HCT116 (cell line): ENCODE measurements at regions not wholly inside any gene's neighbourhood (a gene's known extent, or its start where the extent isn't known, plus 50 kb on each side); places are given as distances from the start of the nearest gene placed in this dataset.

Experiments
- ATAC-seq: fragments of 200-7000 bp; cut with Tn5 transposase; 2 replicates; pipeline ENCODE4 v1.9.1; 2020; ENCODE audit warnings: mild to moderate bottlenecking, moderate library complexity
- BruUV-seq: library from RNA; stranded (reverse); fragments of 400-500 nt; replicated peaks from 2 replicates; lab custom pipeline; 2021; lab: Mats Ljungman, UMichigan
- CTCF ChIA-PET: fragments of 300-600 bp; sonication (Branson Sonifier 250); formaldehyde crosslinking; loops from one replicate; lab custom pipeline; 2021; ENCODE audit warnings: antibody characterized with exemption; lab: Charles Lee
- POLR2A ChIA-PET: fragments of 300-600, 350-600 bp; sonication (Branson Sonifier 250); formaldehyde crosslinking; loops from one replicate; lab custom pipeline; 2021; ENCODE audit warnings: antibody characterized with exemption; lab: Charles Lee
- RAD21 ChIA-PET, 2 experiments: fragments of 300-600 bp; sonication (Branson Sonifier 250); formaldehyde crosslinking; loops; one replicate each; lab custom pipeline; 2023; ENCODE audit warnings: low total read pairs in 2 of 2; ENCODE audit not compliant: uncharacterized antibody in 2 of 2, unreplicated experiment in 2 of 2, low non-redundant PET in 1 of 2; lab: Charles Lee
- DNase-seq: peaks from one replicate; pipeline ENCODE4 v3.0.0-alpha.2; 2010; ENCODE audit warnings: low read depth, low spot score
- H2AFZ ChIP-seq: fragments of 200-600 bp; shearing (Covaris generic), sonication (generic); 2 replicates; pipeline ENCODE4 v1.6.1; 2017; ENCODE audit warnings: low read depth, mixed run types, mixed read lengths, antibody characterized with exemption, low read length; ENCODE audit not compliant: poor library complexity, severe bottlenecking
- H3K27ac ChIP-seq: 2 replicates; pipeline ENCODE4 v1.5.1; 2012; ENCODE audit warnings: low read depth, low read length
- H3K27me3 ChIP-seq: fragments of 200-600 bp; sonication (generic); 2 replicates; pipeline ENCODE4 v1.6.1; 2016; ENCODE audit warnings: mixed run types, low read length, mixed read lengths; ENCODE audit not compliant: insufficient read depth
- H3K36me3 ChIP-seq, 2 experiments: fragments of 200-500 bp in 1 of 2; fragments of 200-600 bp in 1 of 2; sonication (Bioruptor generic) in 1 of 2; sonication (generic) in 1 of 2; 2 replicates each; pipeline versions ENCODE4 v1.5.1 to v1.6.1; 2014 to 2016; ENCODE audit warnings: low read length in 2 of 2, inconsistent platforms in 1 of 2, mixed read lengths in 1 of 2, mixed run types in 1 of 2; ENCODE audit not compliant: insufficient read depth in 2 of 2, control insufficient read depth in 1 of 2
- H3K4me1 ChIP-seq, 2 experiments: fragments of 200-600 bp in 1 of 2; sonication (generic) in 1 of 2; 2 replicates each; pipeline versions ENCODE4 v1.5.1 to v1.6.1; 2012 to 2017; ENCODE audit warnings: low read length in 2 of 2, inconsistent platforms in 1 of 2, mild to moderate bottlenecking in 1 of 2, mixed read lengths in 1 of 2, mixed run types in 1 of 2, moderate library complexity in 1 of 2; ENCODE audit not compliant: insufficient read depth in 2 of 2, control insufficient read depth in 1 of 2
- H3K4me2 ChIP-seq: fragments of 200-600 bp; sonication (generic); 2 replicates; pipeline ENCODE4 v1.6.1; 2017; ENCODE audit warnings: mixed run types, low read length, mixed read lengths
- H3K4me3 ChIP-seq, 2 experiments: fragments of 200-600 bp in 1 of 2; sonication (generic) in 1 of 2; replicated peaks in 1 of 2; 2 replicates each; pipeline ENCODE4 v1.5.1; 2011 to 2016; ENCODE audit warnings: low read length in 2 of 2, control low read depth in 1 of 2, low read depth in 1 of 2, mild to moderate bottlenecking in 1 of 2, mixed read lengths in 1 of 2, mixed run types in 1 of 2
- H3K79me2 ChIP-seq: fragments of 200-600 bp; sonication (generic); 2 replicates; pipeline ENCODE4 v1.6.1; 2017; ENCODE audit warnings: mild to moderate bottlenecking, mixed run types, low read length, moderate library complexity, mixed read lengths; ENCODE audit not compliant: insufficient read depth
- H3K9ac ChIP-seq: fragments of 200-600 bp; sonication (generic); 2 replicates; pipeline ENCODE4 v1.6.1; 2016; ENCODE audit warnings: low read length, mixed read lengths
- H3K9me2 ChIP-seq: fragments of 200-600 bp; sonication (generic), shearing (Covaris generic); 2 replicates; pipeline ENCODE4 v1.6.1; 2017; ENCODE audit warnings: mixed run types, mild to moderate bottlenecking, moderate library complexity; ENCODE audit not compliant: insufficient read depth
- H3K9me3 ChIP-seq, 2 experiments: fragments of 200-500 bp in 1 of 2; fragments of 200-600 bp in 1 of 2; sonication (Bioruptor generic) in 1 of 2; sonication (generic) in 1 of 2; 2 replicates each; pipeline ENCODE4 v1.6.1; 2014 to 2017; ENCODE audit warnings: low read length in 2 of 2, mixed read lengths in 2 of 2, inconsistent platforms in 1 of 2, low read depth in 1 of 2, mild to moderate bottlenecking in 1 of 2, mixed run types in 1 of 2, moderate library complexity in 1 of 2; ENCODE audit not compliant: control insufficient read depth in 1 of 2, insufficient read depth in 1 of 2
- H4K20me1 ChIP-seq: fragments of 200-600 bp; sonication (generic), shearing (Covaris generic); 2 replicates; pipeline ENCODE4 v1.6.1; 2017; ENCODE audit warnings: mixed run types, mild to moderate bottlenecking, moderate library complexity; ENCODE audit not compliant: insufficient read depth
- ELF1 ChIP-seq: IDR thresholded peaks from 2 replicates; pipeline ENCODE4 v1.6.1; 2012; ENCODE audit warnings: low read depth, borderline replicate concordance
- JUND ChIP-seq: IDR thresholded peaks from 2 replicates; pipeline ENCODE4 v1.6.1; 2012
- POLR2A ChIP-seq: IDR thresholded peaks from 2 replicates; pipeline ENCODE4 v1.7.0; 2011; ENCODE audit warnings: borderline replicate concordance; ENCODE audit not compliant: insufficient read depth, insufficient read length; ENCODE audit errors: extremely low read depth
- POLR2AphosphoS5 ChIP-seq: IDR thresholded peaks from 2 replicates; pipeline ENCODE4 v1.6.1; 2011; ENCODE audit warnings: mild to moderate bottlenecking, low read depth, low read length, moderate library complexity
- RAD21 ChIP-seq: IDR thresholded peaks from 2 replicates; pipeline ENCODE4 v1.6.1; 2012; ENCODE audit warnings: low read depth, mild to moderate bottlenecking
- SIN3A ChIP-seq: IDR thresholded peaks from 2 replicates; pipeline ENCODE4 v1.6.1; 2012; ENCODE audit warnings: low read depth
- SP1 ChIP-seq: IDR thresholded peaks from 2 replicates; pipeline ENCODE4 v1.6.1; 2012; ENCODE audit warnings: low read depth
- TCF7L2 ChIP-seq: IDR thresholded peaks from 2 replicates; pipeline ENCODE4 v1.7.0; 2011; ENCODE audit warnings: borderline replicate concordance, inconsistent platforms; ENCODE audit not compliant: insufficient read depth, insufficient read length; ENCODE audit errors: extremely low read depth
- YY1 ChIP-seq: IDR thresholded peaks from 2 replicates; pipeline ENCODE4 v1.6.1; 2011; ENCODE audit warnings: low read length, low read depth, moderate library complexity, mild to moderate bottlenecking; ENCODE audit not compliant: insufficient replicate concordance; ENCODE audit errors: extremely low read depth
- ZNF274 ChIP-seq: fragments of 200-500 bp; sonication (Bioruptor generic); IDR thresholded peaks from 2 replicates; pipeline ENCODE4 v1.6.1; 2014; ENCODE audit warnings: mild to moderate bottlenecking, low read depth, low read length, inconsistent platforms
- intact Hi-C: fragments of 100-400 bp; cut with micrococcal nuclease; formaldehyde crosslinking; loops from 2 replicates; pipeline ENCODE4 v1.10.0; 2022
- TF ChIP-seq, protein P1 (sequence below): IDR thresholded peaks from 2 replicates; pipeline ENCODE4 v1.6.1; 2012; ENCODE audit warnings: low read depth
- TF ChIP-seq, protein P2 (sequence below), 3 experiments: fragments of 200-600 bp in 1 of 3; sonication (generic) in 1 of 3; IDR thresholded peaks in 2 of 3; conservative IDR thresholded peaks in 1 of 3; 2 replicates each; pipeline ENCODE4 v1.5.1; 2012 to 2017; ENCODE audit warnings: low read depth in 2 of 3, low read length in 2 of 3, antibody characterized with exemption in 1 of 3, borderline replicate concordance in 1 of 3, control low read depth in 1 of 3, mild to moderate bottlenecking in 1 of 3, mixed read lengths in 1 of 3, mixed run types in 1 of 3, moderate library complexity in 1 of 3; ENCODE audit not compliant: insufficient read depth in 1 of 3
- TF ChIP-seq, protein P3 (sequence below): IDR thresholded peaks from 2 replicates; pipeline ENCODE4 v1.6.1; 2012

DNA sequence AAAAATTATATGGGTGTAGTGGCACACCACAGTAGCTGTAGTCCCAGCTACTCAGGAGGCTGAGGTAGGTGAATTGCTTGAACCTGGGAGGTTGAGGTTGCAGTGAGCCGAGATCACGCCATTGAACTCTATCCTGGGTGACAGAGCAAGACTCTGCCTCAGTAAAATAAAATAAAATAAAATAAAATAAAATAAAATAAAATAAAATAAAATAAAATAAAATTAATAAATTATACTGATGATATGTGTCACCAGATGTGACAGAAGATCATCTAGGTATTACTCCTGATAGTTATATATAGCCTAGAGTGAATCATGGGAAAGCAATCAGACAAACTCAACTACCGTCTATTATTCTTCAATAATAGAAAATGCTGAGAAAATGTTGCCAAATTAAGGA is 972.5 kb downstream of the MRPL39 start (continued):
- TF ChIP-seq TCF7L2: no peak
- TF ChIP-seq, protein P1, sequence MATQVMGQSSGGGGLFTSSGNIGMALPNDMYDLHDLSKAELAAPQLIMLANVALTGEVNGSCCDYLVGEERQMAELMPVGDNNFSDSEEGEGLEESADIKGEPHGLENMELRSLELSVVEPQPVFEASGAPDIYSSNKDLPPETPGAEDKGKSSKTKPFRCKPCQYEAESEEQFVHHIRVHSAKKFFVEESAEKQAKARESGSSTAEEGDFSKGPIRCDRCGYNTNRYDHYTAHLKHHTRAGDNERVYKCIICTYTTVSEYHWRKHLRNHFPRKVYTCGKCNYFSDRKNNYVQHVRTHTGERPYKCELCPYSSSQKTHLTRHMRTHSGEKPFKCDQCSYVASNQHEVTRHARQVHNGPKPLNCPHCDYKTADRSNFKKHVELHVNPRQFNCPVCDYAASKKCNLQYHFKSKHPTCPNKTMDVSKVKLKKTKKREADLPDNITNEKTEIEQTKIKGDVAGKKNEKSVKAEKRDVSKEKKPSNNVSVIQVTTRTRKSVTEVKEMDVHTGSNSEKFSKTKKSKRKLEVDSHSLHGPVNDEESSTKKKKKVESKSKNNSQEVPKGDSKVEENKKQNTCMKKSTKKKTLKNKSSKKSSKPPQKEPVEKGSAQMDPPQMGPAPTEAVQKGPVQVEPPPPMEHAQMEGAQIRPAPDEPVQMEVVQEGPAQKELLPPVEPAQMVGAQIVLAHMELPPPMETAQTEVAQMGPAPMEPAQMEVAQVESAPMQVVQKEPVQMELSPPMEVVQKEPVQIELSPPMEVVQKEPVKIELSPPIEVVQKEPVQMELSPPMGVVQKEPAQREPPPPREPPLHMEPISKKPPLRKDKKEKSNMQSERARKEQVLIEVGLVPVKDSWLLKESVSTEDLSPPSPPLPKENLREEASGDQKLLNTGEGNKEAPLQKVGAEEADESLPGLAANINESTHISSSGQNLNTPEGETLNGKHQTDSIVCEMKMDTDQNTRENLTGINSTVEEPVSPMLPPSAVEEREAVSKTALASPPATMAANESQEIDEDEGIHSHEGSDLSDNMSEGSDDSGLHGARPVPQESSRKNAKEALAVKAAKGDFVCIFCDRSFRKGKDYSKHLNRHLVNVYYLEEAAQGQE: no peak

DNA sequence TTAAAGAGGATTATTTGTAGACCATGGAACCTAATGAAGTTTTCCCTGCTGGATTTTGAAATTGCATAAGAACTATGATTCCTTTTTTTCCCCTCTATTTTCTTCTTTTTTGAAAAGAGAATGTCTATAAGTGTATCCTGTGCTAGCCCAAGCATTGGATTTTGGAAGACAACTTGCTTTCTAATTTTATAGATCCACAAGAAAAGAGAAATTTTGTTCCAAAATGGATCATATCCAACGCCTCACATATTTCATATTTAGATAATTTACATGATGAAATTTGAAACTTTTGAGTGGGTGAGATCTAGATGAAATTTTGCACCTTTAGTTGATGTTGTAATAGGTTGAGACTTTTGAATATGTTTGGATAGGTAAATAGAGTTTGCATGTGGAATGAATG is 978.7 kb downstream of the MRPL39 start:
- Histone ChIP-seq H3K9ac (no peak overlapping the region), H3K9me2 (no peaks in the 10 kb centered on the region), H2AFZ (no peak overlapping the region), H3K27me3 (no peaks in the 10 kb centered on the region), H3K4me2 (no peak overlapping the region), H3K79me2 (no peaks in the 10 kb centered on the region), H4K20me1 (no peaks in the 10 kb centered on the region), H3K27ac (no peak overlapping the region), H3K36me3 (no peaks in the 10 kb centered on the region; a peak in 1 of 4 replicates), H3K4me1 (no peaks in the 10 kb centered on the region), H3K9me3 (peaks cover 13 to 38% of the 10 kb centered on the region in 2 experiments; a peak in 2 of 4 replicates), H3K4me3 (no peak overlapping the region)
- DNase-seq (no peak), ATAC-seq (no peak)
- intact Hi-C loops: no loop called here
- TF ChIP-seq POLR2AphosphoS5 (no peak), JUND (no peak), RAD21 (no peak), SIN3A (no peak), ELF1 (no peak), POLR2A (no peak), SP1 (no peak), ZNF274 (no peak), YY1 (no peak)
- TF ChIP-seq, protein P2, sequence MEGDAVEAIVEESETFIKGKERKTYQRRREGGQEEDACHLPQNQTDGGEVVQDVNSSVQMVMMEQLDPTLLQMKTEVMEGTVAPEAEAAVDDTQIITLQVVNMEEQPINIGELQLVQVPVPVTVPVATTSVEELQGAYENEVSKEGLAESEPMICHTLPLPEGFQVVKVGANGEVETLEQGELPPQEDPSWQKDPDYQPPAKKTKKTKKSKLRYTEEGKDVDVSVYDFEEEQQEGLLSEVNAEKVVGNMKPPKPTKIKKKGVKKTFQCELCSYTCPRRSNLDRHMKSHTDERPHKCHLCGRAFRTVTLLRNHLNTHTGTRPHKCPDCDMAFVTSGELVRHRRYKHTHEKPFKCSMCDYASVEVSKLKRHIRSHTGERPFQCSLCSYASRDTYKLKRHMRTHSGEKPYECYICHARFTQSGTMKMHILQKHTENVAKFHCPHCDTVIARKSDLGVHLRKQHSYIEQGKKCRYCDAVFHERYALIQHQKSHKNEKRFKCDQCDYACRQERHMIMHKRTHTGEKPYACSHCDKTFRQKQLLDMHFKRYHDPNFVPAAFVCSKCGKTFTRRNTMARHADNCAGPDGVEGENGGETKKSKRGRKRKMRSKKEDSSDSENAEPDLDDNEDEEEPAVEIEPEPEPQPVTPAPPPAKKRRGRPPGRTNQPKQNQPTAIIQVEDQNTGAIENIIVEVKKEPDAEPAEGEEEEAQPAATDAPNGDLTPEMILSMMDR (IDR thresholded peaks at IDR 0.05 in 2 of 3, conservative IDR thresholded peaks at IDR 0.05 in 1 of 3; ENCODE audit: borderline replicate concordance in 1 of 3, insufficient read depth in 1 of 3, low read depth in 2 of 3, low read length in 2 of 3): no peak
- TF ChIP-seq, protein P3, sequence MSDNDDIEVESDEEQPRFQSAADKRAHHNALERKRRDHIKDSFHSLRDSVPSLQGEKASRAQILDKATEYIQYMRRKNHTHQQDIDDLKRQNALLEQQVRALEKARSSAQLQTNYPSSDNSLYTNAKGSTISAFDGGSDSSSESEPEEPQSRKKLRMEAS: no peak
- ChIA-PET CTCF (no interaction called here), RAD21 (no interaction called here), POLR2A (no interaction called here)
- no TSS peak for BruUV-seq
